Activated CD8-positive, alpha-beta memory T cell treated with anti-CD3 and anti-CD28 coated beads, Interleukin-2, amount 50 U/mL, for 4 hours (primary cell): ENCODE measurements at regions not wholly inside any gene's neighbourhood (a gene's known extent, or its start where the extent isn't known, plus 50 kb on each side); places are given as distances from the start of the nearest gene placed in this dataset.
"Not testable (repeated sequence)": the region's sequence is repeated elsewhere in the genome, so short reads cannot be mapped to it uniquely, and the experiment has no call there.

ENCODE experiments used
- DNase-seq: peaks from one replicate; pipeline ENCODE4 v3.0.0-alpha.2; 2020

DNA sequence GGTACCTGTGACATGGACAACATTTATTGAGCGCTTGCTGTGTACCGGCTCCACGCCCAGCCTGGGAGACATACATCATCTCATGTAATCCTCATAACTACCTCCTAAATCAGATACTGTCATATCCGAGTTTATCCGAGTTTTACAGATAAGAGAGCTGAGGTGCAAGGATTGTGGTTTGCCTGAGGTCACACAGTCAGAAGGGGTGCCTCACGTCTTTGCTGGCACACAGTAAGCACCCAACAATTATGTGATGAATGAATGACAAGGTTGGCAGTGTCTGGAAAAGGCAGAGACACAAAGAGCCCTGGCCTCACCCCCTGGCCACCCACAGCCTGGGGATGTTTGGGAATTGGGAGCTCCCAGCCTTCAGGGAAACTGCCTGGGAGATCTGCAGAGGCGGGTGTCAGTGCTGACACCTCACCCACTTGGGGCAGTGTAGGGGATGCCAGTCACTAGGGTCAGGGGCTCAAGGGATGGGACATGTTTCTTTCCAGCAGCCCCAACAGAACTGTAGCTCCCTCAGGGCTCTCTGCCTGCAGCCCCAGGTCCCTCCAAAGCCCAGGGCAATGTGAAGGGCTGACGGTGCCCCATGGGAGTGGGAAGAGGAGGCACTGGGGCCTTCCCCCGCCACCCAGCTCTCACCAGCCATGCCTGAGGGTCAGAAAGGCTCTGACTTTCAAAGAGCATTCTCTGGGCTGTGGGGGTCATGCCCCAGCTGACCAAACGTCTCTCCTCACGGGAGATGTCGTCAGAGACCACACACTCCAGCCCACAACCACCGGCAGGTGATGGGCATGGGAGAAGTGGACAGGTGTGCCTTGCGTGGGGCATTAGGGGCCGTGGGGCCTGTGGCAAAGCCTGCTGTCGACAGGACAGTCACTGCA lies 157.5 kb downstream of the ZFP36L2 start:
- no peak for DNase-seq

DNA sequence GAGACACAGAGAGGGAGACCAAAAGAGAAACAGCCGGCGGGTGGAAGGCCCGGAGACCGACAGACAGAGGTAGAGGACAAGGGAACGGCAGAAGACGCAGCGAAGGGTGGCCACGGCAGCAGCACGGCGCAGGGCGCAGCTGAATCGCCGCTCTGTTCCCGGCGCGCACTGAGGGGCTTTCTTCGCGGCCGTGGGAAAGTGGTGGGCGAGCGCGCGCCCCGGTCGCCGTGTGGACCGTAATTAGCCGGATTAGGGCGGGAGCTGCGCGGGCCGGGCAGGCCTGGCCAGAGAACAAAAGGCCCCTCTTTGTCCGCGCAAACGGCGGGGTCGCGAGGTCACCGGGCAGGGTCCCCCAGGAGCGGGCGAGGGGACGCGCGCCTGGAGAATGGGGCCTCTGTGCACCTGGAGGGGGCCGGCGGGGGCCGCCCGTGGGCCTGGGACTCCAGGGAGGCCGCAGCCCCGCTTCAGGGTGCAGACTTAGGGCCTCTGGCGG lies 158.3 kb downstream of the ZFP36L2 start:
- no peak for DNase-seq

DNA sequence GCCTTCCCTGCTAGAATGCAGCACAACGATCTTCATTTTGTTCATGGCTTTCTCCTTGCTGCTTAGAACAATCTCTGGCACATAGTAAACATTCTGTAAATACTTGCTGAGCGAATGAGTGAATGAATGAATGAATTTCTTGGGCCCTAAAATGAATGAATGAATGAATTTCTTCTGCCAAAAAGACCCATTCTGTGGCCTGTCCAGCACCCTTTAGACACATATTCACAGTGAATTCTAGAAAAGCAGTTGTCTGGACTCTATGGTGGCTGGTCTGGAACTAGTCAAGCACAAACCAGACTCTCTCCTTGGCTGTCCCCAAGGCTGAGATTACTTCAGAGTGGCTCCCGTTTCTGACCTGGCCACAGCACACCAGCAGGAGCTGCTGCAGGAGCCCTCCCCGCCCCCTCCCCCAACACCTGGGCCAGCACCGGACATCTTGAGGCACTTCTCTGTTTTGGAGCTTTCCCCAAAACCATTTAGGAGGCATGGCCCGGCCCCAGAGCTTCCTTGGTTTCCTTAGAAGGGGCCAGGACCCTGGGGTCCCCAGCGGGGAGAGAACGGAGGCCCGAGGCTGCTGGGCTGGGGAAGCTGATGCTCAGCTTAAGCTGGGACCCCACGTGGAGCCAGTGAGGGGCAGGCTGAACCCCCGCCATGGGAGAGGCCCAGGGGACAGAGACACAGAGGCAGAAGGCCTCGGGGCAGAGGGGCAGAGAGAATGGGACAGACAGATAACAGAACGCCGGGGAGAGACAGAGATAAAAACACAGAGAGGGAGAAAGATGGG lies 159.0 kb downstream of the ZFP36L2 start:
- DNase-seq, result peak; percentile 8

DNA sequence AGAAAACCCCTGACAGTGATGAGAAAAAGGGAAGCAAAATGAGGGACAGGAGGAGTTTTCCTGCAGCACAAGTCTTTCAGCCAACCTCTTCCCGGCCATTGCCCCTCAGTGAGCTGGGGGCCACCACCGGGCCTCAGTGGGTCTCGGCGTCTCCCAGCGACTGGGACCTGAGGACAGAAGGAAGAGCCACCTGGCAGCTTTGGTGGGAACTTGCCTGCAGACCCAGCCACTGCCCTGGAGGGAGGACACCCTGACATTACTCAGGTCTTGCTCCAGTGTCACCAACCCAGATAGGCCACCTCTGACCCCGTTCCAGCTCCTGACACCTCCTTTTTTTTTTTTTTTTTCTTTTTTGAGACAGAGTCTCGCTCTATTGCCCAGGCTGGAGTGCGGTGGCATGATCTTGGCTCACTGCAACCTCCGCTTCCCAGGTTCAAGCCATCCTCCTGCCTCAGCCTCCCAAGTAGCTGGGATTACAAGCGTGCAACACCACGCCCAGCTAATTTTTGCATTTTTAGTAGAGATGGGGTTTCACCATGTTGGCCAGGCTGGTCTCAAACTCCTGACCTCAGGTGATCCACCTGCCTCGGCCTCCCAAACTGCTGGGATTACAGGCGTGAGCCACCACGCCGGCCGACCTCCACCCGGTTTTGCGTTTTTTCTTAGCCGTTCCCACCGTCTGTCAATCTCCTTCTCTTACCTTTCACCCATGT lies 159.7 kb downstream of the ZFP36L2 start:
- DNase-seq, result peak; percentile 7

DNA sequence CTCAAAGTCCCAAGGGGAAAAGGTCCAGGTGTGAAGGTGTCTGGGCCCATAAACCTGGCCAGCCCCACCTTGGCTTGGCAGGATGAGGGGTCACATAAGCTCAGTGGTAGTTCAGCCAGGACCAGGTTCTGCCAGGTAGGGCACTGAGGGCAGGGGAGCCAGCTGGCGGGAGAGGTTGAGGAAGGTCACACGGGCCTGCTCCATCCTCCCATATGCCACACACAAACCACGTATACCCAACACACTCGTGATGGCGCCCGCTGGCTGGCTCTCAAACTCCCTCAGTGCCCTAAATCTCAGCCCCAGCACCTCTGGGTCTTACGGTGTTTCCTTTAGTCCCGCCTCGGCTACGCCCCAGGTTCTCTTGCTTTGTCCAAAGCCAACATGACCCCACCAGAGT lies 160.5 kb downstream of the ZFP36L2 start:
- DNase-seq, result peak; percentile 3

DNA sequence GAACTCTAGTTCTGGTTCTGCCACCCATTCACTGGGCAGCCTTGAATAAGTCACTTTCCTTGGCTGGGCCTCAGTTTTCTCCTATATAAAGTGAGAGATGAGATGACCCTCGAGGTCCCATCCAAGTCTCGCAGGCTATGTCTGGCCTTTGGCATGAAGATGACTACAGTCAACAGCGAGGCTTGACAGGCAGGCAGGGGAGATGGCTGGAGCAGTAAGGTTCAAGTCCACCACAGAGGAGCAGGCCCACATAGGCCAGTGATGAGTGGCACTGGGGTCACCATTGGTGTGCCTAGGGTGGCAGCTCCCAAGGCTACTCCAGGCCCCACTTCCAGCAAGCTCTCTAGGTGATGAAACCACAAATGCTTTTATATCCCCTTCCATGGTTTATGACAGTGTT lies 161.4 kb downstream of the ZFP36L2 start:
- no peak for DNase-seq

DNA sequence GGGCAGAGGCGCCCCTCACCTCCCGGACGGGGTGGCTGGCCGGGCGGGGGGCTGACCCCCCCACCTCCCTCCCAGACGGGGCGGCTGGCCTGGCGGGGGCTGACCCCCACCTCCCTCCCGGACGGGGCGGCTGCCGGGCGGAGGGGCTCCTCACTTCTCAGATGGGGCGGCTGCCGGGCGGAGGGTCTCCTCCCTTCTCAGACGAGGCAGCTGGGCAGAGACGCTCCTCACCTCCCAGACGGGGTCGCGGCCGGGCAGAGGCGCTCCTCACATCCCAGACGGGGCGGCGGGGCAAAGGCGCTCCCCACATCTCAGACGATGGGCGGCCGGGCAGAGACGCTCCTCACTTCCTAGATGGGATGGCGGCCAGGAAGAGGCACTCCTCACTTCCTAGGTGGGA lies 163.3 kb downstream of the ZFP36L2 start:
- DNase-seq, result not testable (repeated sequence)

DNA sequence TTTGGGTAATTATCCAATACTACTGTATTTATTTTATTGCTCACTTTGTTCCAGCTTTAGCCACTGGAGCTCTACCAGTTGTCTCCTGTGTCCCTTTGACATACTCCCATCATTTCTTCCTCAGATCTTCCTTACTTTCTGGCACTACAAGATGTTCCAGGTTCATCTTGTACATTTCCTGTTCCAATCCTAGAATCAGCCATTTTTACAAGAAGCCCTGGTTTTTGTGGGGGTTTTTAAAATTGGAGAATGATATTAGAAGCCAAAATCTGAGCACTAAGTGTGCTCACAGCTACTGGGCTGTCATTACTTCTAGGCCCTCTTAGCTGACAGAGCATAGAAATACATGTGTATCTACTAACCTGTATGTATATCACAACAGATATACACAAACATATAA lies 164.3 kb downstream of the ZFP36L2 start:
- no peak for DNase-seq

DNA sequence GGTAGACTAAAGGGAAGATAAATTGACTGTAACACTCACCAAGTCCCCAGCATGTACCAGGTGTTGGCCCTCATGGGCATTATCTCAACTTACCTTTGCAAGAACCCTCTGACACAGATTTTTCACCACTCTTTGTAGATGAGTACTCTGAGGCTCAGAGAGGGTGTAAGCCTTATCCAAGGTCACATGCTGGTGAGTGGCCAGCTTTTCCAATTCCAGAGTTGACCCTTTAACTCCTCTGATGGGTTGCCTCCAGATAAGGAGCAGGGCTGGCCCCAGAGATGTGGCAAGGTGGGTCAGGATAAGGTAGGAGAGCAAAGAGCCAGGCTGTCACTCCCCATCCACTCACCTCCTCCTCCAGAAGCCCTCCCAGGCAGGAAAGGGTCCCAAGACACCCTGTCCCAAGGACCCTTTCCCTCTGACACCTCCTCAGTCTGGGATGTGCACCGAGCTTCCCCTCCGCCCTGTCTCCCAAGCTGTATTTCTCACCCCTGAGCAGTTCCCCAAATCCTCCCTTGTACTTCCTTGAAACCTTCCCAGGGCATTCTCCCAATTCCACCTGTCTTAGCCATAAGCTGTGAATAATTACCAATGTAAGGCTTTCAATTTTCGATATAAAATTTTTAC lies 165.9 kb downstream of the ZFP36L2 start:
- no peak for DNase-seq

DNA sequence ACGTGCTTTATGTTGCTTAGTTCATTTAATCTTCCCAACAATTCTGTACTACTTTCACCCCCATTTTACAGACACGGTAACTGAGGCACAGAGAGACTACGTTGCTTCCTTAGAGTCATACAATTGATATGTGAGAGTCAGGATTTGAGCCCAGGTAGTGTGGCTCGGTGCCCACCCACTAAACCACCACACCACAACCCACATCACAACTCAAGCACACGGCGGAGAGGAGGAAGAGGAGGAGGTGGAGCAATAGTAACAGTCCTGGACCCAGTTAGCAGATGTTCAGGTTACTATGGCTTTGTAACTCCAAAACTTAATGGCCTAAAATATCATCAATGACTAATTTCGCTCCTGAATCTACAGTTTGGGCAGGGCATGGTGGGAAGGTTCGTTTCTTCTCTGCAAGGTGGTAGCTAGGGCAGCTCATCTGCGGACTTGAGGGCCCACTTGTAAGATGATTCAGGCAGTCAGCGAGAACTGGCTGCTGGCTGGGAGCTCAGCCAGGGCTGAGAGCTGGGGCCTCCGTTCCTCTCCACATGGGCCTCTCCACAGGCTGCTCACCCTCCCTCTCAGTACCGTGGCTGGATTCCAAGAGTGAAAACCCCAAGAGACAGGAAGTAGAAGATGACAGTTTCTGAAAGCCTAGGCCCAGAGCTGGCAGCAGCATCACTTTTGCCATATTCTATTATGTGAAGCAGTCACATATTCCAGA lies 167.1 kb downstream of the ZFP36L2 start:
- peak; percentile 43 for DNase-seq

DNA sequence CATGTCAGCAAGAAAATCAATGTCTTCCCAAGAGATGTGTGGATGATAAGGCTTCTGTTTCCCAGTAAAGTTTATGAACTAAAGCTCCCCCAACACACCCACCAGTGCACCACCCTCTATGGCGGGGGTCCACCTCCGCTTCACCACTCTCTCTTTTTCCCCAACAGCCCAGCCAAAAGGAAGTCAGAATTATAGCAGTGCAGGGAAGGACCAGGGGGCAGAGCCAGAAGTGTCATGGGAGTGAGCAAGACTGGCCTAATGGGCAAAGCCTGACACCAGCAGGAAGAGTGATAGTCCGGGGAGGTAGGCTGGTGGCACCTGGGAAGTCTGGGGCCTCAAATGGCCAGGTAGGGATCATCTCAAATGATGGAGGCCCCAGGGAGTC lies 167.7 kb downstream of the ZFP36L2 start:
- DNase-seq, result no peak

DNA sequence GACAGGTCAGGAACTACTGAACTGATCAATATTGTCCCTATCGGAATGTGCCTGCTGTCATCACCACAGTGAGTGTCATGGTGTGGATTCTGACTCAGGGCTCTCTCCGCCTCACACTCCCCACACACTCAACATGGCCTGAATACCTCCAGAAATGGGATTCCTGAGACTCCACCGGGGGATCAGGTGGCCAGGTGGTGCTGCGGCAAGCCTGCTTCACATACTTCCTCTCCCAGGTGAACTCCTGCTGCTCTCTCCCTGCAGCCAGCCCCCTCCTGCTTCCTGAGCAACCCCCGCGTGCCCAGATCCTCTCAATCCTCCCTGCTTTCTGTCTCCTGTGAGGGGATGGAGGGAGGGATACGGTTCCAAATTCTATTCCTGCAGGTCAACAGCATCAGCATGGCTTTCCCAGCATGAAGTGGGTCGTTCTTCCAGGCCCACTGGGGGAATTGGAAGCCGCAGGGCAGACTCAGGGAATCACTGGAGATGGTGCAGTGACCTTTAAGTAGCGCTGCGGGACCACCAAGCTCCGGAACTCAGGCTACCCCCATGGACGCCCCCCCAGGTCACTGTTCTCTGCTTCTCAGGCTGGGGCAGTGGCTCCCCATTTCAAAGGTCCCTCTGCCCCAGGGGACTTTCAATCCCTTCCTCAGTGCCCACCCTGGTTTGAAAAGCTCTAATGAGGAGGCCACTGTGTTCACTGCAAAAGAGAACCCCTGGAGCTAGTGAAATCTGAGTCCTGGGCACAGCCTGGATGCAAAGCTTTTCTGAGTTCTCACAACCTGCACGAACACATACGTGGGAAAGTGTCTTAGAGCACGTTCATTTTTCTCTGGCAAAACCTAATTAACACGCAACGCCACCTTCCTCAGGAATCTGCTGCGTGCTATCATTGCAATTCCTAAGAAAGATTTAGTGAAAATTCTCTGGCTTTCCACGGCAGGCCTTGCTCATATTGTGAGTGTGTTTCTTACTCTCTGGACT lies 168.4 kb downstream of the ZFP36L2 start:
- DNase-seq, result no peak

DNA sequence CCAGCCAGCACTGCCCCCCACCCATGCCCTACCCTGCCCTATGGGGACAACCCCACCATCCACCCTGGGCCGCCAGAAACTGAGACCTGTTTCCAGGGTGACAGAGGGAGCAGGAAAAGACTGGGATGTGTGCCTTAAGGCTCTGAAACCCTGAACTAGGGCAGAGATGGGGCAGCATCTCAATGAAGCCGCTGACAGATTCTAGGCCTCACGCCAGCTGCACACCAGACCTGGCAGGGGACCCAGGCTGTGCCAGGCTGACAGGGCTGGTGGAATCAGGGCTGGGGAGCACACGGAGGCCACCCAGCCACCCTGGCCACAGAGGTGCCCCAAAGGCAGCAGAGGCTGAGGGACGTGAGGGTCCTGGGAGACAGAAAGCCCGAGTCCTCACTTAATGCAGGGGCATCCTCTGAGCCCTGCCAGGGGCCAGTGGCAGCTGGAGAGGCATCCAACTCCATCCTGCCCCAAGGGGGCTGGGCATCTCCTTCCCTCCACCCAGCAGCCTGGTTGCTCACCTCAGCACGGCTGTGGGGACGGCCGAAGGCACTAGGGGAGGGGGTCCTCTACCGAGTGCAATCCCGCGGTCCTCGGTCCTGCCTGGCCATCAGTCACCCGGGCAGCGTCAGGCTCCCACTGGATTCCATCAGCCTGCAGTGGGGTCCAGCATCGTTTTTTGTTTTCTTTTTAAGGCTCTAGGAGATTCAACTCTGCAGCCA lies 169.2 kb downstream of the ZFP36L2 start:
- no peak for DNase-seq

DNA sequence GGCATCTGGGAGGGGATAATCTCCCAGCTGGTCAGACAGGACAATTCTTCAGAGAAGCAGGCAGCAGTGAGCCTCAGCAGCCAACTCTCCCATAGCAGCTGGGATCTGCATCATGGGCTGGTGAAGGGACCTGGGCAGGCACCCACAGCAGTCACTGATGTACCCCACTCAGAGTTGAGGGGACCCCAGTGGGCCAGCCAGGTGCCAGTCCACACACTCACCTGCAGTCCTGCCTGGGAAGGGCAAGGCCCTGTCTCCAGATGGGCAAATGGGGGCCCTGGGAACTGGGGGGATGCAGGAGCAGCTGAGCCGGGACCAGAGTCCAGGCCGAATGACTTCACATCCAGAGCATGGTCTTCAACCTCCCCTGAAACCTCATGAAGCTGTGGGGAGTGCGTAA lies 170.4 kb downstream of the ZFP36L2 start:
- no peak for DNase-seq

DNA sequence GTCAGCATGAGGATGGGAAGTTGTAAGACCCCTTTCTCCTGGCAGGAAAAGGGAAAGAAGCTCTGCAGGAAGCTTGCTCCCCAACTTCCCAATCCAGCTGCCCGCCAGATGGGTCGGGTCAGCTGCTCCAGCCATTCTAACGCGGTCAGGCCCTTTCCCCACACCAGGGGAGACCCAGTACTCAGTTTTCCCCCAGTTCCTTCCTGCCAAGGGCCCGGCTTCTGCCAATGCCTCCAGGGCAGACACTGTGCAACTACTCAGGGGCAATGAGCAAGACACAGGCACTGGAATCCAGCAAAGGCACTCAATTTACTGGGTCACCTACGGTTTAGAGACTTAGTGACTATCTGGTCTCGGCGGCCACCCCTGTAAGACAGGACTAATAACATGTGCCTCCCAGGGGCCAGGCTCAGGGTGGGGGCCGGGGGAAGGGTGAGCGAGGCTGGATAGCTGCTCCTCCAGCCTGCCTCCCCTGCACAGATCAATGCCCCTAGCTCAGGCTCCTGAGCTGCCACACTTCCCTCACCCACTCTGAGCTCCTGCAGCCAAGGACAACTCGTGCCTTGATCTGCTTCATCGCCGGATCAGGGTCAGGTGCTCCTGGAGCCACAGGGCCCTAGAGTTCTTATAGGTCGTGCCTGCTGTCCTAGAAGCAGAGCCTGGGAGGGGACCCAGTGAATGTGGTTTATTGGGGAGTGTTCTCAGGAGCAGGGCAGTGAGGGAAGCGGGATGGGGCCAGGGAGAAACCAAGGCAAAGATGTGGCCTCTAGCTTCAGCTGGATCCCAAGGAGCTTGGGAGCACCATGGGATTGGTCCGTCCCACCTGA lies 171.1 kb downstream of the ZFP36L2 start:
- DNase-seq, result no peak

DNA sequence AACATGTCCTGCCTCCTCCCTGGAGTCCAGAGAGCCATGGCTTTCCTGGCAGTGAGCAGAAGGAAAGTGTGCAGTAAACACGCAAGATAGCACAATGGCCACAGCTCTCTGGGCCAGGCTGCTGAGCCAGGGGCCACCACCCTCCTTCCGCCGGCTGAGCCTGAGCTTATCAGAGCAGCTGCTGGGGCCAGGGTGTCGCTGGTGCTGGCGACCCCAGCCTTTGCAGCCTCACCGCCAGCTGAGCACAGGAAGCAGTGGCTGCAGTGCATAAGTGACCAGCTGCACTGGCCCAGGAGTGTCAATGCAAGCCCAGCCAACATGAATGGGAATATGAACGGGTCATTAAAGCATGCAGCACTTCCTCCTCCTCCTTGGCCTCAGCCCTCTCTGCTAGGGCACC lies 172.0 kb downstream of the ZFP36L2 start:
- DNase-seq, result no peak

DNA sequence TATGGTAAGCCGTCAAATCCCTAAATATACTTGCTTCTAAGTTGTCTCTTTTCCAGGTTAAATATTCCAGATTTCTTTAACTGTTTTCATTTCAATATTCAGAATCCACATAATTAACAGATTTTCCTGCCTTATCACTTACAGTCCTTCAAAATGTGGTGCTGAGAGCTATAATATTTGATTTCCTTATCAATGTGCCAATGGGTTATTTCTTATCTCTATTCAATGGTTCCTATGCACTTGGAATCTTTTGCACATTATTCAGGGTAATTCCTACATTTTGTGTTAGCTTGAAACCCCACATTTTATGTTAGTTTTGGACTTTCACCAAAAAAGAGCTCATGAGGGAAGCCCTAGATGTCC lies 173.5 kb downstream of the ZFP36L2 start:
- DNase-seq, result no peak

DNA sequence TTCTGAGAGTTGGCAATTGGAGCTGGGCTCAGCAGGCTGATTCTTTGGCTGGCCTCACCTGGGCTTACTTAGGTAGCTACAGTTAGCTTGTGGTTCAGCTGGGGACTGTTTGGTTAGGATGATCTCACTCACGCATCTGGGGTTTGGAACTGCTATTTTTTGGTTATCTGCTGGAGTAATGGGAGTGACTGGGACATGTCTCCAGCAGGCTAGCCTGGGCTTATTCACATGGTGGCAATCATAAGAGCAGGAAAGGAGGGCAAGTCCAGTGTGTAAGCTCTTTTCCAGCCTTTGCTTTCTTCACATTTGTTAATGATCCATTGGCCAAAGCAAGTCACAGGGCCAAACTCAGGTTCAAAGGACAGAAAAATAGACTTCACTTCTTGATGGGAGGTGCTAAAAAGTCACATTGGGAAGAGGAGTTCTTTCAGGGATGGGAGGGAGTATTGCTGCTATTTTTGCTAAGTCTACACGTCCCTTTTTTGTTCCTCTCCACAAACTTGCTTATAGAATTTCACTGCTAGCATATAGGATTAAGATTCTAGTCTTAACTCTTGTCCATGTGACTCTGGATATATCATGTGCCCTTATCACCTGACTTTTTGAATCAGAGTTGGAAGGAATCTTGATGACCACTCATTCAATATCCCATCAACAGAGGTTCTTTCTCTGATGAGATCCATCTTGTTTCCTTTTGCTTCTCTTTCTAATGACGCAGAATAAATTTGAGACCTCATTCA lies 174.0 kb downstream of the ZFP36L2 start:
- no peak for DNase-seq

DNA sequence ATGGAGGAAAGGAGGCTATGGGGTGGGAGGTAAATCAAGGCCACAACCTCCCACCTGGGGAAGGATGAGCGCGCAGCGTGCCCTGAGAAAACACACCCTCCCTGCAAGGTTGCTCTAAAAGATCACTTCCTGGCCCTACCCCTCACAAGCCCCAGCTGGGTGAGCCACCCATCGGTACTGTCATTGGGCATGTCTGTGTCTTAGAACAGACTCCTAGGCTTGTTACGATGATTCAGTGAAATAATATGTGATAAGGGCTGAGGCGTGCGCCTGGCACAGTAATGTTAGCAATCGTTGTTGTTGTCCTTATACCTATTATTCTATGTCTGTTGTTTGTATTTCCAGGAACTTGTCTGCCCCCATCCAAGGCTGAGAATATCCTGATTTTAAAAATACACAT lies 175.1 kb downstream of the ZFP36L2 start:
- peak; percentile 47 for DNase-seq
